ENCODE measurements at regions not wholly inside any gene's neighbourhood (a gene's known extent, or its start where the extent isn't known, plus 50 kb on each side); places are given as distances from the start of the nearest gene placed in this dataset.

DNA sequence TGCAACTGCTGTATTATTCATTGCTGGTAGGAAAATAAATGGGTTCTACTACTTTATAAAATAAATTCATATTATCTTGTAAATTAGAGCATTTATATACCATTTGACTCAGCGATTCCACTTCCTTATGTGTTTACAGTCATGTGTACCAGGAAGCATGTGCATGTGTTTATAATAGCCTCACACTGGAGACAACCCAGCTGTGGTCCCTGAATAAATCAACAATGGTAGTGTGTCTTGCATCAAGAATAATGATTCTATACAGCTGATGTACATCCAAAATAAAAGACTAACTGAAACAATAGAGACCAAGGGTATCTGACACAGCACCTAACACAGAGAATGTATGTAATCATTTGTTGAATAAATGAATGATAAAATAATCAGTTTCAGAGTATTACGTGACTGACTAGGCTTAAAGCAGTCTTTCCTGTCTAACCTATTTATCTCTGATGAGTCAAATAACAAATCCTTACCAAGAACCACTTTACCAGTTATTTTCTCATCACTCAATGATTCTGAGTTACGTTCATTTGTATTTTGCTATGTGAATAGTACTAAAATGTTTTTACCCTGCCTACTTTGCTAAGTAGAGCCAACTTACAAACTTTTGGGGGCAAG lies 216.8 kb downstream of the UBE2E3 start:
- no peaks in the 10 kb centered on the region for H3K9me1 ChIP-seq (ENCODE audit: control insufficient read depth, extremely low read depth, insufficient read depth, low read length)
- no peaks in the 10 kb centered on the region for H4K20me1 ChIP-seq (ENCODE audit: control insufficient read depth, extremely low read depth, insufficient read depth, low read length)
- dilution Hi-C loops (cut with MboI; ENCODE audit: extremely low pct_ligation_motif_present, low sequenced_read_pairs), result no loop called here
- H3K4me3 ChIP-seq (ENCODE audit: control insufficient read depth in 2 of 3, extremely low read depth in 1 of 3, insufficient read depth in 2 of 3, low read depth in 1 of 3, low read length in 3 of 3), result no peak overlapping the region
- H3K4me2 ChIP-seq (ENCODE audit: control insufficient read depth, extremely low read depth, insufficient read depth, low read depth, low read length), result no peak overlapping the region
- H3K27ac ChIP-seq (ENCODE audit: control insufficient read depth, insufficient read depth, low read length), result no peak overlapping the region
- no peaks in the 10 kb centered on the region for H3K9me3 ChIP-seq (ENCODE audit: control insufficient read depth, low read depth, low read length)
- H3K9ac ChIP-seq (ENCODE audit: control insufficient read depth, extremely low read depth, insufficient read depth, low read length), result no peak overlapping the region
- FAIRE-seq (no peak), DNase-seq (ENCODE audit: low read depth, low spot score) (no peak)
- no peak overlapping the region for H2AFZ ChIP-seq (ENCODE audit: control insufficient read depth, low read length)
- H3K36me3 ChIP-seq (ENCODE audit: control insufficient read depth in 2 of 2, extremely low read depth in 1 of 2, insufficient read depth in 2 of 2, low read length in 2 of 2), result no peaks in the 10 kb centered on the region
- no peaks in the 10 kb centered on the region for H3K79me2 ChIP-seq (ENCODE audit: control insufficient read depth, insufficient read depth, low read length)
- no peak for TF ChIP-seq EZH2 (IDR thresholded peaks at IDR 0.05; ENCODE audit: low read length)
- TF ChIP-seq, protein P1, sequence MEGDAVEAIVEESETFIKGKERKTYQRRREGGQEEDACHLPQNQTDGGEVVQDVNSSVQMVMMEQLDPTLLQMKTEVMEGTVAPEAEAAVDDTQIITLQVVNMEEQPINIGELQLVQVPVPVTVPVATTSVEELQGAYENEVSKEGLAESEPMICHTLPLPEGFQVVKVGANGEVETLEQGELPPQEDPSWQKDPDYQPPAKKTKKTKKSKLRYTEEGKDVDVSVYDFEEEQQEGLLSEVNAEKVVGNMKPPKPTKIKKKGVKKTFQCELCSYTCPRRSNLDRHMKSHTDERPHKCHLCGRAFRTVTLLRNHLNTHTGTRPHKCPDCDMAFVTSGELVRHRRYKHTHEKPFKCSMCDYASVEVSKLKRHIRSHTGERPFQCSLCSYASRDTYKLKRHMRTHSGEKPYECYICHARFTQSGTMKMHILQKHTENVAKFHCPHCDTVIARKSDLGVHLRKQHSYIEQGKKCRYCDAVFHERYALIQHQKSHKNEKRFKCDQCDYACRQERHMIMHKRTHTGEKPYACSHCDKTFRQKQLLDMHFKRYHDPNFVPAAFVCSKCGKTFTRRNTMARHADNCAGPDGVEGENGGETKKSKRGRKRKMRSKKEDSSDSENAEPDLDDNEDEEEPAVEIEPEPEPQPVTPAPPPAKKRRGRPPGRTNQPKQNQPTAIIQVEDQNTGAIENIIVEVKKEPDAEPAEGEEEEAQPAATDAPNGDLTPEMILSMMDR (optimal IDR thresholded peaks at IDR 0.05 in 1 of 3, IDR thresholded peaks at IDR 0.05 in 1 of 3, conservative IDR thresholded peaks at IDR 0.05 in 1 of 3; ENCODE audit: extremely low read depth in 1 of 3, insufficient read depth in 2 of 3, low read length in 3 of 3), result no peak
- H3K27me3 ChIP-seq (ENCODE audit: control insufficient read depth, extremely low read depth, insufficient read depth, low read length), result no peaks in the 10 kb centered on the region
- no peaks in the 10 kb centered on the region for H3K4me1 ChIP-seq (ENCODE audit: control insufficient read depth, extremely low read depth, insufficient read depth, low read length)

DNA sequence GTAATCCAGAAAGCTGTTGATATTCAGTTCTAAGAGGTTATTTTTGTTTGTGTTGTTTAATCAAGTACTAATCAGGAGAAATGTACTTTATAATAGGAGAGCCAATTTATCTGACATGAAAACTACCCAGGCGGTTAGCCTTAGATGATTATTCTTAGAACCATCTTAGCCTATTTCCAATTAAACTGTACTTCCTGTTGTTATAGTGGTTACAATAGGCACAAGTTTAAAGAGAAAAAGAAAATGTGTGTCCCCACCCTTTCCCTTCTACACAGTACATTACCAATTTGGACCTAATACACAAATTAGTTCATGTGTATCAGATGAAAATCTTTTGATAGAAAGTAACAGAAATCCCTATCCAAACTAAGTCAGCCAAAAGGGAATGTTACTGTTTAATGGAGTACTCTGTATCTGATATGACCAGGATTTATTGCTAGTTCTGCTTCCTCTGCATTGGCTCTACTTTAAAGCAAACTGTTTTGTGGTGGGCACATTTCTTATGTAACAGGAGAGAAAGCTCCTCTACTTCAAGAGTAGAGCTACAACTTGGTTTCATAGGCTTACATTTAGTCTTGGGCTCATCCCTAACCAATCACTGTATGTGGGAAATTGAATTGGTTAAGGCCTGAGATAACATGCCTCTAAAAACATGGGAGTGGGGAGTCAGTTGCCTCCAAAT lies 217.9 kb downstream of the UBE2E3 start:
- H3K4me2 ChIP-seq (ENCODE audit: control insufficient read depth, extremely low read depth, insufficient read depth, low read depth, low read length), result no peak overlapping the region
- no peak overlapping the region for H3K27ac ChIP-seq (ENCODE audit: control insufficient read depth, insufficient read depth, low read length)
- H3K9ac ChIP-seq (ENCODE audit: control insufficient read depth, extremely low read depth, insufficient read depth, low read length), result no peak overlapping the region
- H3K79me2 ChIP-seq (ENCODE audit: control insufficient read depth, insufficient read depth, low read length), result no peaks in the 10 kb centered on the region
- H3K27me3 ChIP-seq (ENCODE audit: control insufficient read depth, extremely low read depth, insufficient read depth, low read length), result no peaks in the 10 kb centered on the region
- no peak for TF ChIP-seq EZH2 (IDR thresholded peaks at IDR 0.05; ENCODE audit: low read length)
- TF ChIP-seq, protein P1 (optimal IDR thresholded peaks at IDR 0.05 in 1 of 3, IDR thresholded peaks at IDR 0.05 in 1 of 3, conservative IDR thresholded peaks at IDR 0.05 in 1 of 3; ENCODE audit: extremely low read depth in 1 of 3, insufficient read depth in 2 of 3, low read length in 3 of 3), result no peak
- no peaks in the 10 kb centered on the region for H3K36me3 ChIP-seq (ENCODE audit: control insufficient read depth in 2 of 2, extremely low read depth in 1 of 2, insufficient read depth in 2 of 2, low read length in 2 of 2)
- DNase-seq (ENCODE audit: low read depth, low spot score), result no peak
- H3K4me3 ChIP-seq (ENCODE audit: control insufficient read depth in 2 of 3, extremely low read depth in 1 of 3, insufficient read depth in 2 of 3, low read depth in 1 of 3, low read length in 3 of 3), result no peak overlapping the region
- no peaks in the 10 kb centered on the region for H4K20me1 ChIP-seq (ENCODE audit: control insufficient read depth, extremely low read depth, insufficient read depth, low read length)
- dilution Hi-C loops (cut with MboI; ENCODE audit: extremely low pct_ligation_motif_present, low sequenced_read_pairs), result no loop called here
- no peak overlapping the region for H2AFZ ChIP-seq (ENCODE audit: control insufficient read depth, low read length)
- H3K4me1 ChIP-seq (ENCODE audit: control insufficient read depth, extremely low read depth, insufficient read depth, low read length), result peaks cover 5% of the 10 kb centered on the region
- FAIRE-seq, result no peak
- H3K9me3 ChIP-seq (ENCODE audit: control insufficient read depth, low read depth, low read length), result no peaks in the 10 kb centered on the region
- no peaks in the 10 kb centered on the region for H3K9me1 ChIP-seq (ENCODE audit: control insufficient read depth, extremely low read depth, insufficient read depth, low read length)
